ENCODE measurements at regions not wholly inside any gene's neighbourhood (a gene's known extent, or its start where the extent isn't known, plus 50 kb on each side); places are given as distances from the start of the nearest gene placed in this dataset.
A peak's percentile ranks its signal among the peaks of the same experiment; 100 is the strongest.

- no peak overlapping the region for H3K4me3 ChIP-seq (replicated peaks in 1 of 4; ENCODE audit: control extremely low read depth in 1 of 4, insufficient read depth in 1 of 4, low read depth in 3 of 4, low read length in 4 of 4)
- TF ChIP-seq EZH2 (IDR thresholded peaks at IDR 0.05; ENCODE audit: low read length, missing control alignments) (no peak), CTCF (conservative IDR thresholded peaks at IDR 0.05 in 1 of 2, IDR thresholded peaks at IDR 0.05 in 1 of 2; ENCODE audit: low read depth in 1 of 2, low read length in 2 of 2) (no peak)
- no peaks in the 10 kb centered on the region for H3K79me2 ChIP-seq (ENCODE audit: control insufficient read depth, insufficient read depth, low read length)
- no peaks in the 10 kb centered on the region for H3K27me3 ChIP-seq (ENCODE audit: control insufficient read depth, insufficient read depth, low read length)
- no peaks in the 10 kb centered on the region for H4K20me1 ChIP-seq (ENCODE audit: control insufficient read depth, extremely low read depth, insufficient read depth, low read length)
- H3K4me1 ChIP-seq (ENCODE audit: control insufficient read depth, extremely low read depth, insufficient read depth, low read length): peaks cover 2% of the 10 kb centered on the region
- H3K9ac ChIP-seq (ENCODE audit: insufficient read depth, low read length): no peak overlapping the region
- no peak overlapping the region for H2AFZ ChIP-seq (ENCODE audit: low read length)
- no peak for DNase-seq (ENCODE audit: low read depth in 2 of 2)
- no peak overlapping the region for H3K4me2 ChIP-seq (ENCODE audit: extremely low read depth, insufficient read depth, low read length)
- no peaks in the 10 kb centered on the region for H3K36me3 ChIP-seq (ENCODE audit: control insufficient read depth, insufficient read depth, low read length)
- no peak overlapping the region for H3K27ac ChIP-seq (ENCODE audit: insufficient read depth, low read length)
- no peaks in the 10 kb centered on the region for H3K9me3 ChIP-seq (ENCODE audit: control insufficient read depth, insufficient read depth, low read depth, low read length)
These were observed 605.3 kb upstream of the USP24 start for GRCh38 chr1:55820501-55820900.

GRCh38 chr1:55819011-55819410 lies 603.8 kb upstream of the USP24 start:
- Histone ChIP-seq H3K4me3 (replicated peaks in 1 of 4; ENCODE audit: control extremely low read depth in 1 of 4, insufficient read depth in 1 of 4, low read depth in 3 of 4, low read length in 4 of 4) (no peak overlapping the region), H2AFZ (ENCODE audit: low read length) (no peak overlapping the region), H3K79me2 (ENCODE audit: control insufficient read depth, insufficient read depth, low read length) (no peaks in the 10 kb centered on the region), H3K27me3 (ENCODE audit: control insufficient read depth, insufficient read depth, low read length) (no peaks in the 10 kb centered on the region), H3K36me3 (ENCODE audit: control insufficient read depth, insufficient read depth, low read length) (no peaks in the 10 kb centered on the region), H3K4me1 (ENCODE audit: control insufficient read depth, extremely low read depth, insufficient read depth, low read length) (peaks cover 2% of the 10 kb centered on the region), H3K9ac (ENCODE audit: insufficient read depth, low read length) (no peak overlapping the region), H3K27ac (ENCODE audit: insufficient read depth, low read length) (no peak overlapping the region), H4K20me1 (ENCODE audit: control insufficient read depth, extremely low read depth, insufficient read depth, low read length) (no peaks in the 10 kb centered on the region), H3K4me2 (ENCODE audit: extremely low read depth, insufficient read depth, low read length) (no peak overlapping the region), H3K9me3 (ENCODE audit: control insufficient read depth, insufficient read depth, low read depth, low read length) (no peaks in the 10 kb centered on the region)
- TF ChIP-seq CTCF (conservative IDR thresholded peaks at IDR 0.05 in 1 of 2, IDR thresholded peaks at IDR 0.05 in 1 of 2; ENCODE audit: low read depth in 1 of 2, low read length in 2 of 2): no peak
- no peak for TF ChIP-seq EZH2 (IDR thresholded peaks at IDR 0.05; ENCODE audit: low read length, missing control alignments)
- no peak for DNase-seq (ENCODE audit: low read depth in 2 of 2)

DNA sequence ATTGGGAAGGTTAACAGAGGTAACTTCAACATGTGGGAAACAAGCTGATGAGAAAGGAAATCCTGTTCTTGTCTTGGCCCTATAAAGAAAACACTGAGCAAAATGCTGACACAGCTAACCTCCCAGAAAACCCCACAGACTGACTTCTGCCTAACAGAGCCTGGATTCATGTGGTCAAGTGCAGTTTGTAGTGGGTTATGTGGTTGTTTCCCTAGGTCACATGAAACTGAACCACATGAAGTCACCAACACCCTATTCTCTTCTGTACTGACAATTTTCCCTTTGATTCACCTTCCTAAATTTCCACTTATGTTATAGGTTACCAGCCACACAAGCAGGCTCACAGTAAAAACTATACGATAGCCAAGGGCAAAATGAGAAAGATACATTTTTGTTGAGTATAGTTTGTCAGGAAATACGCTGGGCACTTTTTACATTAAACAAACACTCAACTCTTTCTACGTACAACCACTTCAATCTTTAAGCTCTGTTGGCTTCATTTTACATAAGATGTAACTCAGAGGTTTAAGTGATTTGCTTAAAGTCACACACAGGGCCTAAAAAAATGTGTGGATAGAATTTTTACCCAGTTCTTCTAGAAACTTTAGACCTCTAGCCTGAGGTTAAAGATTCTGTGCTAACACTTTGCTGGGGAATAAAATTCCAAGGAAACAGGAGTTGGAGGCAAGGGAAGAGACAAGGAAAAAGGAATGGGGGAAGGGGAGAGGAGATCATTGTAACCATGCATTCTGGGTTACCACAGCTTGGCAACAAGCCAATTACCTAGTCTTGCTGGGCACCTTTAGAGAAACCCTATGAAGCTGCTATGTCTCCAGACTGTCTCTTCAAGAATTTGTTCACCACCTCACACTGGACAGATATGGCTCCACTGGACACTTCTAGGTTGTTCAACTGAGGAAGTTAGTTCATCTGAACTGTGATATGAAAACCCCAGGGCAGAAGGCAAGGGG lies 601.6 kb upstream of the USP24 start:
- H3K4me3 ChIP-seq (replicated peaks in 1 of 4; ENCODE audit: control extremely low read depth in 1 of 4, insufficient read depth in 1 of 4, low read depth in 3 of 4, low read length in 4 of 4): no peak overlapping the region
- no peaks in the 10 kb centered on the region for H3K79me2 ChIP-seq (ENCODE audit: control insufficient read depth, insufficient read depth, low read length)
- H2AFZ ChIP-seq (ENCODE audit: low read length): no peak overlapping the region
- H3K4me2 ChIP-seq (ENCODE audit: extremely low read depth, insufficient read depth, low read length): no peak overlapping the region
- no peaks in the 10 kb centered on the region for H4K20me1 ChIP-seq (ENCODE audit: control insufficient read depth, extremely low read depth, insufficient read depth, low read length)
- H3K4me1 ChIP-seq (ENCODE audit: control insufficient read depth, extremely low read depth, insufficient read depth, low read length): peaks cover 13% of the 10 kb centered on the region
- TF ChIP-seq EZH2 (IDR thresholded peaks at IDR 0.05; ENCODE audit: low read length, missing control alignments): no peak
- TF ChIP-seq CTCF (conservative IDR thresholded peaks at IDR 0.05 in 1 of 2, IDR thresholded peaks at IDR 0.05 in 1 of 2; ENCODE audit: low read depth in 1 of 2, low read length in 2 of 2): no peak
- H3K9ac ChIP-seq (ENCODE audit: insufficient read depth, low read length): no peak overlapping the region
- no peak overlapping the region for H3K27ac ChIP-seq (ENCODE audit: insufficient read depth, low read length)
- H3K27me3 ChIP-seq (ENCODE audit: control insufficient read depth, insufficient read depth, low read length): no peaks in the 10 kb centered on the region
- no peaks in the 10 kb centered on the region for H3K9me3 ChIP-seq (ENCODE audit: control insufficient read depth, insufficient read depth, low read depth, low read length)
- DNase-seq (ENCODE audit: low read depth in 2 of 2): peak; percentile 52 to 81
- no peaks in the 10 kb centered on the region for H3K36me3 ChIP-seq (ENCODE audit: control insufficient read depth, insufficient read depth, low read length)
